Endodermal cell (in vitro differentiated cells): ENCODE measurements at regions not wholly inside any gene's neighbourhood (a gene's known extent, or its start where the extent isn't known, plus 50 kb on each side); places are given as distances from the start of the nearest gene placed in this dataset.
A peak's percentile ranks its signal among the peaks of the same experiment; 100 is the strongest.

ENCODE experiments used
- DNase-seq: peaks from one replicate; pipeline ENCODE4 v3.0.0-alpha.2; 2017
- H3K27ac ChIP-seq: 2 replicates; pipeline ENCODE4 v1.5.1; 2013; ENCODE audit warnings: mild to moderate bottlenecking, low read depth, low read length, moderate library complexity
- H3K27me3 ChIP-seq: 2 replicates; pipeline ENCODE4 v1.6.1; 2013; ENCODE audit warnings: mild to moderate bottlenecking, low read length, moderate library complexity; ENCODE audit not compliant: insufficient read depth, control insufficient read depth, poor library complexity, severe bottlenecking
- H3K36me3 ChIP-seq: 2 replicates; pipeline ENCODE4 v1.7.0; 2013; ENCODE audit warnings: mild to moderate bottlenecking, low read length, moderate library complexity; ENCODE audit not compliant: control insufficient read depth, insufficient read depth
- H3K4me1 ChIP-seq: one replicate; pipeline ENCODE4 v1.7.0; 2013; ENCODE audit warnings: low read length; ENCODE audit not compliant: control insufficient read depth, insufficient read depth
- H3K4me3 ChIP-seq: 2 replicates; pipeline ENCODE4 v1.5.1; 2013; ENCODE audit warnings: mild to moderate bottlenecking, low read length, moderate library complexity
- H3K9ac ChIP-seq: 2 replicates; pipeline ENCODE4 v1.6.1; 2013; ENCODE audit warnings: mild to moderate bottlenecking, low read length, moderate library complexity; ENCODE audit not compliant: poor library complexity, severe bottlenecking; ENCODE audit errors: extremely low read depth
- H3K9me3 ChIP-seq: 2 replicates; pipeline ENCODE4 v1.6.1; 2013; ENCODE audit warnings: mild to moderate bottlenecking, low read length, moderate library complexity; ENCODE audit not compliant: control insufficient read depth
- H3K27ac Mint-ChIP-seq: 2 replicates; pipeline ENCODE4 v1.8.0; 2020; ENCODE audit warnings: mixed read lengths
- H3K27me3 Mint-ChIP-seq: 2 replicates; pipeline ENCODE4 v1.8.0; 2021; ENCODE audit warnings: mild to moderate bottlenecking, mixed read lengths; ENCODE audit not compliant: insufficient read depth
- H3K36me3 Mint-ChIP-seq: 2 replicates; pipeline ENCODE4 v1.8.0; 2020; ENCODE audit warnings: low read depth, mixed read lengths
- H3K4me1 Mint-ChIP-seq: 2 replicates; pipeline ENCODE4 v1.8.0; 2020; ENCODE audit warnings: mixed read lengths
- H3K4me3 Mint-ChIP-seq: 2 replicates; pipeline ENCODE4 v1.8.0; 2020; ENCODE audit warnings: mild to moderate bottlenecking, moderate library complexity, mixed read lengths
- H3K9me3 Mint-ChIP-seq: 2 replicates; pipeline ENCODE4 v1.8.0; 2020; ENCODE audit warnings: mild to moderate bottlenecking, mixed read lengths
- CTCF ChIP-seq: fragments of 200-600 bp; sonication (generic); conservative IDR thresholded peaks from 2 replicates; pipeline ENCODE4 v1.5.0; 2021; ENCODE audit warnings: antibody characterized with exemption, mild to moderate bottlenecking
- WGBS, 2 experiments: methylation state at CpG; one replicate each; pipeline versions ENCODE4 v1.1.5 to v1.1.7; 2013; ENCODE audit warnings: missing lambda C conversion rate in 2 of 2, mixed read lengths in 1 of 2; ENCODE audit not compliant: insufficient coverage in 1 of 2, insufficient read length in 1 of 2; 5-methylcytosine and 5-hydroxymethylcytosine counted together

GRCh38 chr13:111429064-111429558 lies 108.7 kb downstream of the TEX29 start:
- peak overlapping the region; percentile 82 for H3K4me3 ChIP-seq
- H3K36me3 ChIP-seq, result no peaks in the 10 kb centered on the region
- TF ChIP-seq CTCF, result peak; percentile 88
- no peaks in the 10 kb centered on the region for H3K9me3 ChIP-seq
- DNase-seq, result peak; percentile 89
- no peaks in the 10 kb centered on the region for H3K4me1 Mint-ChIP-seq
- peaks cover 21% of the 10 kb centered on the region for H3K27me3 ChIP-seq
- no peaks in the 10 kb centered on the region for H3K4me1 ChIP-seq
- H3K9ac ChIP-seq, result no peak overlapping the region
- no peaks in the 10 kb centered on the region for H3K9me3 Mint-ChIP-seq
- no peak overlapping the region for H3K27ac ChIP-seq
- H3K4me3 Mint-ChIP-seq, result peak overlapping the region; percentile 66
- peaks cover 15% of the 10 kb centered on the region for H3K27me3 Mint-ChIP-seq
- H3K36me3 Mint-ChIP-seq, result no peaks in the 10 kb centered on the region
- no peak overlapping the region for H3K27ac Mint-ChIP-seq
- WGBS, 2 experiments, result 9 to 13% methylated on average over 10 to 12 of the region's 12 CpGs

GRCh38 chr13:111431206-111431605 lies 110.8 kb downstream of the TEX29 start:
- no peak for DNase-seq
- Histone ChIP-seq H3K36me3 (no peaks in the 10 kb centered on the region), H3K4me3 (no peak overlapping the region), H3K27ac (no peak overlapping the region), H3K27me3 (peaks cover 21% of the 10 kb centered on the region), H3K4me1 (no peaks in the 10 kb centered on the region), H3K9ac (no peak overlapping the region), H3K9me3 (no peaks in the 10 kb centered on the region)
- TF ChIP-seq CTCF, result no peak
- no peak overlapping the region for H3K27ac Mint-ChIP-seq
- peaks cover 20% of the 10 kb centered on the region for H3K27me3 Mint-ChIP-seq
- no peaks in the 10 kb centered on the region for H3K9me3 Mint-ChIP-seq
- 77 to 100% methylated on average over 1 to 2 of the region's 3 CpGs for WGBS, 2 experiments
- H3K4me1 Mint-ChIP-seq, result no peaks in the 10 kb centered on the region
- no peak overlapping the region for H3K4me3 Mint-ChIP-seq
- H3K36me3 Mint-ChIP-seq, result no peaks in the 10 kb centered on the region

GRCh38 chr13:111434578-111435159 lies 114.2 kb downstream of the TEX29 start:
- Histone ChIP-seq H3K9me3 (no peaks in the 10 kb centered on the region), H3K4me3 (no peak overlapping the region), H3K27me3 (peaks cover 17% of the 10 kb centered on the region), H3K27ac (no peak overlapping the region), H3K9ac (no peak overlapping the region), H3K36me3 (no peaks in the 10 kb centered on the region), H3K4me1 (no peaks in the 10 kb centered on the region)
- WGBS, 2 experiments, result 55 to 69% methylated on average over 3 of the region's 3 CpGs
- no peak for DNase-seq
- Mint-ChIP-seq H3K36me3 (no peaks in the 10 kb centered on the region), H3K4me3 (no peak overlapping the region), H3K4me1 (no peaks in the 10 kb centered on the region), H3K27me3 (peaks cover 21% of the 10 kb centered on the region), H3K9me3 (no peaks in the 10 kb centered on the region), H3K27ac (no peak overlapping the region)
- no peak for TF ChIP-seq CTCF
